HCT116 (cell line): ENCODE measurements at regions not wholly inside any gene's neighbourhood (a gene's known extent, or its start where the extent isn't known, plus 50 kb on each side); places are given as distances from the start of the nearest gene placed in this dataset.

Source experiments
- ATAC-seq: fragments of 200-7000 bp; cut with Tn5 transposase; 2 replicates; pipeline ENCODE4 v1.9.1; 2020; ENCODE audit warnings: mild to moderate bottlenecking, moderate library complexity
- BruUV-seq: library from RNA; stranded (reverse); fragments of 400-500 nt; replicated peaks from 2 replicates; lab custom pipeline; 2021; lab: Mats Ljungman, UMichigan
- CTCF ChIA-PET: fragments of 300-600 bp; sonication (Branson Sonifier 250); formaldehyde crosslinking; loops from one replicate; lab custom pipeline; 2021; ENCODE audit warnings: antibody characterized with exemption; lab: Charles Lee
- POLR2A ChIA-PET: fragments of 300-600, 350-600 bp; sonication (Branson Sonifier 250); formaldehyde crosslinking; loops from one replicate; lab custom pipeline; 2021; ENCODE audit warnings: antibody characterized with exemption; lab: Charles Lee
- RAD21 ChIA-PET, 2 experiments: fragments of 300-600 bp; sonication (Branson Sonifier 250); formaldehyde crosslinking; loops; one replicate each; lab custom pipeline; 2023; ENCODE audit warnings: low total read pairs in 2 of 2; ENCODE audit not compliant: uncharacterized antibody in 2 of 2, unreplicated experiment in 2 of 2, low non-redundant PET in 1 of 2; lab: Charles Lee
- DNase-seq: peaks from one replicate; pipeline ENCODE4 v3.0.0-alpha.2; 2010; ENCODE audit warnings: low read depth, low spot score
- H2AFZ ChIP-seq: fragments of 200-600 bp; shearing (Covaris generic), sonication (generic); 2 replicates; pipeline ENCODE4 v1.6.1; 2017; ENCODE audit warnings: low read depth, mixed run types, mixed read lengths, antibody characterized with exemption, low read length; ENCODE audit not compliant: poor library complexity, severe bottlenecking
- H3K27ac ChIP-seq: 2 replicates; pipeline ENCODE4 v1.5.1; 2012; ENCODE audit warnings: low read depth, low read length
- H3K27me3 ChIP-seq: fragments of 200-600 bp; sonication (generic); 2 replicates; pipeline ENCODE4 v1.6.1; 2016; ENCODE audit warnings: mixed run types, low read length, mixed read lengths; ENCODE audit not compliant: insufficient read depth
- H3K36me3 ChIP-seq, 2 experiments: fragments of 200-500 bp in 1 of 2; fragments of 200-600 bp in 1 of 2; sonication (Bioruptor generic) in 1 of 2; sonication (generic) in 1 of 2; 2 replicates each; pipeline versions ENCODE4 v1.5.1 to v1.6.1; 2014 to 2016; ENCODE audit warnings: low read length in 2 of 2, inconsistent platforms in 1 of 2, mixed read lengths in 1 of 2, mixed run types in 1 of 2; ENCODE audit not compliant: insufficient read depth in 2 of 2, control insufficient read depth in 1 of 2
- H3K4me1 ChIP-seq, 2 experiments: fragments of 200-600 bp in 1 of 2; sonication (generic) in 1 of 2; 2 replicates each; pipeline versions ENCODE4 v1.5.1 to v1.6.1; 2012 to 2017; ENCODE audit warnings: low read length in 2 of 2, inconsistent platforms in 1 of 2, mild to moderate bottlenecking in 1 of 2, mixed read lengths in 1 of 2, mixed run types in 1 of 2, moderate library complexity in 1 of 2; ENCODE audit not compliant: insufficient read depth in 2 of 2, control insufficient read depth in 1 of 2
- H3K4me2 ChIP-seq: fragments of 200-600 bp; sonication (generic); 2 replicates; pipeline ENCODE4 v1.6.1; 2017; ENCODE audit warnings: mixed run types, low read length, mixed read lengths
- H3K4me3 ChIP-seq, 2 experiments: fragments of 200-600 bp in 1 of 2; sonication (generic) in 1 of 2; replicated peaks in 1 of 2; 2 replicates each; pipeline ENCODE4 v1.5.1; 2011 to 2016; ENCODE audit warnings: low read length in 2 of 2, control low read depth in 1 of 2, low read depth in 1 of 2, mild to moderate bottlenecking in 1 of 2, mixed read lengths in 1 of 2, mixed run types in 1 of 2
- H3K79me2 ChIP-seq: fragments of 200-600 bp; sonication (generic); 2 replicates; pipeline ENCODE4 v1.6.1; 2017; ENCODE audit warnings: mild to moderate bottlenecking, mixed run types, low read length, moderate library complexity, mixed read lengths; ENCODE audit not compliant: insufficient read depth
- H3K9ac ChIP-seq: fragments of 200-600 bp; sonication (generic); 2 replicates; pipeline ENCODE4 v1.6.1; 2016; ENCODE audit warnings: low read length, mixed read lengths
- H3K9me2 ChIP-seq: fragments of 200-600 bp; sonication (generic), shearing (Covaris generic); 2 replicates; pipeline ENCODE4 v1.6.1; 2017; ENCODE audit warnings: mixed run types, mild to moderate bottlenecking, moderate library complexity; ENCODE audit not compliant: insufficient read depth
- H3K9me3 ChIP-seq, 2 experiments: fragments of 200-500 bp in 1 of 2; fragments of 200-600 bp in 1 of 2; sonication (Bioruptor generic) in 1 of 2; sonication (generic) in 1 of 2; 2 replicates each; pipeline ENCODE4 v1.6.1; 2014 to 2017; ENCODE audit warnings: low read length in 2 of 2, mixed read lengths in 2 of 2, inconsistent platforms in 1 of 2, low read depth in 1 of 2, mild to moderate bottlenecking in 1 of 2, mixed run types in 1 of 2, moderate library complexity in 1 of 2; ENCODE audit not compliant: control insufficient read depth in 1 of 2, insufficient read depth in 1 of 2
- H4K20me1 ChIP-seq: fragments of 200-600 bp; sonication (generic), shearing (Covaris generic); 2 replicates; pipeline ENCODE4 v1.6.1; 2017; ENCODE audit warnings: mixed run types, mild to moderate bottlenecking, moderate library complexity; ENCODE audit not compliant: insufficient read depth
- EGR1 ChIP-seq: IDR thresholded peaks from 2 replicates; pipeline ENCODE4 v1.6.1; 2012; ENCODE audit warnings: low read depth
- ELF1 ChIP-seq: IDR thresholded peaks from 2 replicates; pipeline ENCODE4 v1.6.1; 2012; ENCODE audit warnings: low read depth, borderline replicate concordance
- EZH2 ChIP-seq: fragments of 200-600 bp; sonication (generic); IDR thresholded peaks from 2 replicates; pipeline ENCODE4 v1.6.1; 2017; ENCODE audit warnings: antibody characterized with exemption, mixed run types
- POLR2A ChIP-seq: IDR thresholded peaks from 2 replicates; pipeline ENCODE4 v1.7.0; 2011; ENCODE audit warnings: borderline replicate concordance; ENCODE audit not compliant: insufficient read depth, insufficient read length; ENCODE audit errors: extremely low read depth
- RAD21 ChIP-seq: IDR thresholded peaks from 2 replicates; pipeline ENCODE4 v1.6.1; 2012; ENCODE audit warnings: low read depth, mild to moderate bottlenecking
- REST ChIP-seq: IDR thresholded peaks from 2 replicates; pipeline ENCODE4 v1.6.1; 2012; ENCODE audit warnings: low read depth
- SP1 ChIP-seq: IDR thresholded peaks from 2 replicates; pipeline ENCODE4 v1.6.1; 2012; ENCODE audit warnings: low read depth
- YY1 ChIP-seq: IDR thresholded peaks from 2 replicates; pipeline ENCODE4 v1.6.1; 2011; ENCODE audit warnings: low read length, low read depth, moderate library complexity, mild to moderate bottlenecking; ENCODE audit not compliant: insufficient replicate concordance; ENCODE audit errors: extremely low read depth
- ZFX ChIP-seq: fragments of 450-650 bp; IDR thresholded peaks from 2 replicates; pipeline ENCODE4 v1.6.1; 2017
- ZNF274 ChIP-seq: fragments of 200-500 bp; sonication (Bioruptor generic); IDR thresholded peaks from 2 replicates; pipeline ENCODE4 v1.6.1; 2014; ENCODE audit warnings: mild to moderate bottlenecking, low read depth, low read length, inconsistent platforms
- intact Hi-C: fragments of 100-400 bp; cut with micrococcal nuclease; formaldehyde crosslinking; loops from 2 replicates; pipeline ENCODE4 v1.10.0; 2022

DNA sequence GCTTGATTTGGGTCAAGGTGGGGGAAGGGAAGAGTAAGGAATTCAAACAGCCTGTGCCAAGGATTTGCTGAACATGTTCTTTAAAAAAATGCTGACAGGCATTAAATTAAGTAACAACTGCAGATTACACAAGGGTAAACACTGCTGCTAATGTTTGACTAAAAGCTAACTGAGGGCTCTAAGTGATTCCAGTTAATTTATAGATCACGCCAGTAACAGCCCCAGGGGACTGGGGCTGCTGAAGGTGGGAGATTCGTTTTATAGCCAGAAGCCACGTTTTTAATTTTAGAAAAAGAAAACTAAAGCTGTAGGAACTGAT, 321.7 kb downstream of the DLEU7 start (continued):
- no peak for TF ChIP-seq REST
- TF ChIP-seq RAD21: no peak

DNA sequence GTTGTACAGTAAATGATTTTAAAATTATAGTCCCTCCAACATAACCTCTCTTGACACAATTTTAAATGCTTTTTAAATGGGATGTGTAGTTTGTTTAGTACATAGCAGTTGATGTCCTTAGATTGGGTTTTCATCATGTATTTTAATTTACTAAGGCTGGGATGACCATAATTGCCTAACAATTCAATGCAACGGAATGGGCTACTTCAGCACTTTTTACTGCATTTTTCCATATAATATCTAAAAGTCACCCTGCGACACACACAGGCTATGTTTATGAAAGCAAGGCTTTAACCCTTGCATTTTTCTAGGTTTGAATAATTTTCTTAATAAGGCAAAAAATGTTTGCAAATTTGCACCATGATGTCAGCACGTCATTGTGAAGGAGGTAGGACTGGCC, 321.0 kb downstream of the DLEU7 start:
- Histone ChIP-seq H3K4me1 (no peaks in the 10 kb centered on the region; a peak in 1 of 4 replicates), H3K9ac (no peak overlapping the region), H3K9me3 (no peaks in the 10 kb centered on the region), H3K9me2 (no peaks in the 10 kb centered on the region), H3K36me3 (no peaks in the 10 kb centered on the region), H3K4me3 (no peak overlapping the region), H2AFZ (no peak overlapping the region), H3K79me2 (no peaks in the 10 kb centered on the region), H3K27ac (no peak overlapping the region), H3K27me3 (no peaks in the 10 kb centered on the region), H3K4me2 (no peak overlapping the region), H4K20me1 (no peaks in the 10 kb centered on the region)
- ATAC-seq: no peak
- CTCF ChIA-PET: no interaction called here
- no TSS peak for BruUV-seq
- RAD21 ChIA-PET: no interaction called here
- POLR2A ChIA-PET: no interaction called here
- DNase-seq: no peak
- intact Hi-C loops: no loop called here
- TF ChIP-seq ZNF274 (no peak), POLR2A (no peak), ZFX (no peak), YY1 (no peak), SP1 (no peak), RAD21 (no peak), EZH2 (no peak), ELF1 (no peak), EGR1 (no peak)
